ENCODE measurements at regions not wholly inside any gene's neighbourhood (a gene's known extent, or its start where the extent isn't known, plus 50 kb on each side); places are given as distances from the start of the nearest gene placed in this dataset.
"Not testable (repeated sequence)": the region's sequence is repeated elsewhere in the genome, so short reads cannot be mapped to it uniquely, and the experiment has no call there.

- Histone ChIP-seq H2AFZ (ENCODE audit: low read length) (no peak overlapping the region), H4K8ac (replicated peaks; ENCODE audit: insufficient read length, low read depth, low read length) (no peak overlapping the region), H3K4ac (ENCODE audit: low read depth, low read length) (no peak overlapping the region), H2BK20ac (ENCODE audit: low read depth, low read length, poor library complexity, severe bottlenecking) (no peak overlapping the region), H3K4me2 (ENCODE audit: insufficient read depth, insufficient read length, low read length) (no peak overlapping the region), H4K5ac (ENCODE audit: insufficient read length, low read depth, low read length) (no peak overlapping the region), H2BK15ac (ENCODE audit: low read depth, low read length) (no peak overlapping the region), H2BK5ac (ENCODE audit: insufficient read length, low read length) (no peak overlapping the region), H3K79me2 (ENCODE audit: insufficient read depth, low read length) (no peaks in the 10 kb centered on the region), H3K27ac (ENCODE audit: insufficient read length, low read depth, low read length) (no peak overlapping the region), H3K9me3 (ENCODE audit: control insufficient read depth, low read depth, low read length) (no peaks in the 10 kb centered on the region), H3K4me1 (ENCODE audit: insufficient read depth, low read length) (no peaks in the 10 kb centered on the region), H4K91ac (ENCODE audit: insufficient read length, low read depth, low read length) (no peak overlapping the region), H3T11ph (ENCODE audit: low read length) (no peak overlapping the region), H4K20me1 (ENCODE audit: control insufficient read depth, insufficient read depth, insufficient read length) (no peaks in the 10 kb centered on the region), H3K14ac (ENCODE audit: insufficient read depth, low read length) (no peak overlapping the region), H3K18ac (ENCODE audit: insufficient read length, low read depth, low read length) (no peak overlapping the region), H3K23me2 (ENCODE audit: insufficient read length, low read depth, low read length, poor library complexity, severe bottlenecking) (no peaks in the 10 kb centered on the region), H3K56ac (ENCODE audit: insufficient read length, low read depth, low read length) (no peak overlapping the region), H2BK120ac (ENCODE audit: low read depth, low read length, poor library complexity, severe bottlenecking) (no peak overlapping the region), H3K23ac (ENCODE audit: insufficient read length, low read depth, low read length) (no peak overlapping the region), H3K27me3 (ENCODE audit: insufficient read depth, low read length) (no peaks in the 10 kb centered on the region), H3K79me1 (ENCODE audit: insufficient read depth, low read depth, low read length, poor library complexity, severe bottlenecking) (no peaks in the 10 kb centered on the region), H2BK12ac (ENCODE audit: insufficient read length, low read depth, low read length) (no peak overlapping the region), H3K9ac (ENCODE audit: extremely low read depth, insufficient read length, low read length) (no peak overlapping the region), H2AK5ac (ENCODE audit: insufficient read length, low read length) (no peak overlapping the region)
- H3K9me3 Mint-ChIP-seq = no peaks in the 10 kb centered on the region
- no peak overlapping the region for H3K27ac Mint-ChIP-seq
- H3K4me3 Mint-ChIP-seq = no peak overlapping the region
- no peaks in the 10 kb centered on the region for H3K36me3 Mint-ChIP-seq (ENCODE audit: insufficient read depth in 1 of 3, low read depth in 3 of 3)
- no CpG with 5 or more reads among the region's 4 CpGs for WGBS (ENCODE audit: extremely low coverage, insufficient read length, low lambda C conversion rate)
- H3K27me3 Mint-ChIP-seq (ENCODE audit: low read depth) = no peaks in the 10 kb centered on the region; the same call in 1 of the 2 replicates
- peaks cover 0 to 7% of the 10 kb centered on the region in 2 experiments; a peak in 2 of 4 replicates for H3K4me1 Mint-ChIP-seq
- TF ChIP-seq CTCF (conservative IDR thresholded peaks at IDR 0.05) = no peak
- DNase-seq = no peak
Observed at GRCh38 chr3:160053048-160053391, 64.4 kb downstream of the IL12A start.

GRCh38 chr3:160054862-160055261 lies 66.2 kb downstream of the IL12A start:
- not testable (repeated sequence) for H2BK20ac ChIP-seq (ENCODE audit: low read depth, low read length, poor library complexity, severe bottlenecking); H3K4ac ChIP-seq (ENCODE audit: low read depth, low read length); H2AFZ ChIP-seq (ENCODE audit: low read length); H3K14ac ChIP-seq (ENCODE audit: insufficient read depth, low read length); H3K18ac ChIP-seq (ENCODE audit: insufficient read length, low read depth, low read length); H3K4me3 Mint-ChIP-seq; H2AK5ac ChIP-seq (ENCODE audit: insufficient read length, low read length); DNase-seq; H3K79me2 ChIP-seq (ENCODE audit: insufficient read depth, low read length); H3K23me2 ChIP-seq (ENCODE audit: insufficient read length, low read depth, low read length, poor library complexity, severe bottlenecking); H4K91ac ChIP-seq (ENCODE audit: insufficient read length, low read depth, low read length); H3K27me3 ChIP-seq (ENCODE audit: insufficient read depth, low read length); H3K4me2 ChIP-seq (ENCODE audit: insufficient read depth, insufficient read length, low read length); H2BK120ac ChIP-seq (ENCODE audit: low read depth, low read length, poor library complexity, severe bottlenecking); H3K4me1 Mint-ChIP-seq; H2BK5ac ChIP-seq (ENCODE audit: insufficient read length, low read length); H3K27me3 Mint-ChIP-seq (ENCODE audit: low read depth); H3K9me3 ChIP-seq (ENCODE audit: control insufficient read depth, low read depth, low read length); H3K9me3 Mint-ChIP-seq; H3K36me3 Mint-ChIP-seq (ENCODE audit: insufficient read depth in 1 of 3, low read depth in 3 of 3); H3T11ph ChIP-seq (ENCODE audit: low read length); H2BK15ac ChIP-seq (ENCODE audit: low read depth, low read length); H3K23ac ChIP-seq (ENCODE audit: insufficient read length, low read depth, low read length); H3K4me1 ChIP-seq (ENCODE audit: insufficient read depth, low read length); H4K20me1 ChIP-seq (ENCODE audit: control insufficient read depth, insufficient read depth, insufficient read length); H4K8ac ChIP-seq (replicated peaks; ENCODE audit: insufficient read length, low read depth, low read length); H3K27ac ChIP-seq (ENCODE audit: insufficient read length, low read depth, low read length); H3K79me1 ChIP-seq (ENCODE audit: insufficient read depth, low read depth, low read length, poor library complexity, severe bottlenecking); H2BK12ac ChIP-seq (ENCODE audit: insufficient read length, low read depth, low read length); H3K56ac ChIP-seq (ENCODE audit: insufficient read length, low read depth, low read length); H3K27ac Mint-ChIP-seq; H3K9ac ChIP-seq (ENCODE audit: extremely low read depth, insufficient read length, low read length); H4K5ac ChIP-seq (ENCODE audit: insufficient read length, low read depth, low read length)
- WGBS (ENCODE audit: extremely low coverage, insufficient read length, low lambda C conversion rate) = no CpG with 5 or more reads among the region's 4 CpGs
